CD14-positive monocyte (primary cell): ENCODE measurements at regions not wholly inside any gene's neighbourhood (a gene's known extent, or its start where the extent isn't known, plus 50 kb on each side); places are given as distances from the start of the nearest gene placed in this dataset.

Source experiments
- DNase-seq, 3 donors: peaks; one replicate each; pipeline ENCODE4 v3.0.0-alpha.2; 2011 to 2022
- H2AFZ ChIP-seq: 2 replicates; pipeline ENCODE4 v1.6.0; 2012; ENCODE audit warnings: mild to moderate bottlenecking, low read depth, low read length, inconsistent platforms; ENCODE audit not compliant: insufficient read depth, poor library complexity, severe bottlenecking
- H3K27ac ChIP-seq, 2 donors: 1 replicate in 1 of 2; 2 replicates in 1 of 2; pipeline ENCODE4 v1.5.1; 2012 to 2013; ENCODE audit warnings: low read length in 2 of 2, control low read depth in 1 of 2, inconsistent platforms in 1 of 2, low read depth in 1 of 2, mild to moderate bottlenecking in 1 of 2
- H3K27me3 ChIP-seq, 2 donors: one replicate each; pipeline versions ENCODE4 v1.6.0 to v1.6.1; 2011 to 2013; ENCODE audit warnings: low read length in 2 of 2; ENCODE audit not compliant: control insufficient read depth in 2 of 2, insufficient read depth in 2 of 2
- H3K36me3 ChIP-seq, 2 donors: replicated peaks in 1 of 2; 1 replicate in 1 of 2; 2 replicates in 1 of 2; pipeline versions ENCODE4 v1.5.1 to v1.6.1; 2012 to 2013; ENCODE audit warnings: low read length in 2 of 2, control low read depth in 1 of 2, inconsistent platforms in 1 of 2, mild to moderate bottlenecking in 1 of 2; ENCODE audit not compliant: insufficient read depth in 2 of 2, control insufficient read depth in 1 of 2
- H3K4me1 ChIP-seq, 2 donors: 1 replicate in 1 of 2; 2 replicates in 1 of 2; pipeline versions ENCODE4 v1.5.1 to v1.6.1; 2012 to 2013; ENCODE audit warnings: low read length in 2 of 2, control low read depth in 1 of 2, inconsistent platforms in 1 of 2, mild to moderate bottlenecking in 1 of 2, moderate library complexity in 1 of 2; ENCODE audit not compliant: insufficient read depth in 2 of 2, control insufficient read depth in 1 of 2
- H3K4me2 ChIP-seq: replicated peaks from 2 replicates; pipeline ENCODE3; 2012; ENCODE audit warnings: low read length, moderate library complexity, mild to moderate bottlenecking; ENCODE audit not compliant: poor library complexity, severe bottlenecking; ENCODE audit errors: extremely low read depth
- H3K4me3 ChIP-seq, 3 experiments: fragments of 200-600 bp in 1 of 3; sonication (generic) in 1 of 3; replicated peaks in 1 of 3; 1 replicate in 2 of 3; 2 replicates in 1 of 3; pipeline ENCODE4 v1.5.1; 2011 to 2013; ENCODE audit warnings: low read length in 3 of 3, mild to moderate bottlenecking in 3 of 3, control low read depth in 2 of 3, low read depth in 2 of 3, inconsistent platforms in 1 of 3, moderate library complexity in 1 of 3
- H3K79me2 ChIP-seq: 2 replicates; pipeline ENCODE4 v1.6.0; 2012; ENCODE audit warnings: mild to moderate bottlenecking, control low read depth, inconsistent platforms, low read length, moderate library complexity; ENCODE audit not compliant: insufficient read depth
- H3K9ac ChIP-seq: 2 replicates; pipeline ENCODE4 v1.6.0; 2017; ENCODE audit warnings: low read length, mild to moderate bottlenecking; ENCODE audit not compliant: insufficient read depth, poor library complexity, severe bottlenecking
- H3K9me3 ChIP-seq, 2 donors: replicated peaks in 1 of 2; 1 replicate in 1 of 2; 2 replicates in 1 of 2; pipeline versions ENCODE4 v1.5.1 to v1.6.1; 2012 to 2013; ENCODE audit warnings: low read length in 2 of 2, control low read depth in 1 of 2; ENCODE audit not compliant: control insufficient read depth in 1 of 2, insufficient read depth in 1 of 2
- H4K20me1 ChIP-seq: 2 replicates; pipeline ENCODE4 v1.6.0; 2012; ENCODE audit warnings: mild to moderate bottlenecking, low read length, control low read depth, moderate library complexity; ENCODE audit not compliant: insufficient read depth
- H3K27ac Mint-ChIP-seq, 7 donors: one replicate each; pipeline ENCODE4 v1.8.0; 2020; ENCODE audit warnings: mild to moderate bottlenecking in 7 of 7, mixed read lengths in 7 of 7, moderate library complexity in 6 of 7, inconsistent platforms in 2 of 7
- H3K27me3 Mint-ChIP-seq, 3 donors: one replicate each; pipeline ENCODE4 v1.8.0; 2021 to 2022; ENCODE audit warnings: low read depth in 3 of 3, mild to moderate bottlenecking in 3 of 3, mixed read lengths in 3 of 3, moderate library complexity in 3 of 3, inconsistent platforms in 1 of 3
- H3K36me3 Mint-ChIP-seq, 2 donors: one replicate each; pipeline ENCODE4 v1.8.0; 2020; ENCODE audit warnings: mixed read lengths in 2 of 2, inconsistent platforms in 1 of 2, mild to moderate bottlenecking in 1 of 2
- H3K4me1 Mint-ChIP-seq: one replicate; pipeline ENCODE4 v1.8.0; 2020; ENCODE audit warnings: mild to moderate bottlenecking, mixed read lengths
- H3K4me3 Mint-ChIP-seq, 2 donors: one replicate each; pipeline ENCODE4 v1.8.0; 2020; ENCODE audit warnings: mild to moderate bottlenecking in 2 of 2, mixed read lengths in 2 of 2, moderate library complexity in 1 of 2
- H3K9me3 Mint-ChIP-seq, 7 donors: one replicate each; pipeline ENCODE4 v1.8.0; 2020 to 2022; ENCODE audit warnings: mixed read lengths in 7 of 7, mild to moderate bottlenecking in 6 of 7, moderate library complexity in 6 of 7, inconsistent platforms in 2 of 7
- CTCF ChIP-seq: fragments of 200-600 bp; IDR thresholded peaks from one replicate; pipeline ENCODE4 v1.8.0; 2022; ENCODE audit warnings: antibody characterized with exemption, mild to moderate bottlenecking
- WGBS: methylation state at CpG from one replicate; pipeline ENCODE4 v1.1.5; 2013; ENCODE audit warnings: missing lambda C conversion rate; ENCODE audit not compliant: insufficient coverage; 5-methylcytosine and 5-hydroxymethylcytosine counted together
- intact Hi-C, 2 donors: fragments of 100-400 bp; cut with micrococcal nuclease; formaldehyde crosslinking; loops; one replicate each; pipeline versions ENCODE4 v1.15.0 to v1.15.1; 2023

- intact Hi-C loops, result no loop called here
- no peak overlapping the region for H3K4me2 ChIP-seq
- Mint-ChIP-seq H3K27ac (no peak overlapping the region), H3K27me3 (no peaks in the 10 kb centered on the region), H3K4me3 (no peak overlapping the region), H3K4me1 (no peaks in the 10 kb centered on the region), H3K9me3 (peaks cover 0 to 6% (median 0%) of the 10 kb centered on the region in 7 donors), H3K36me3 (no peaks in the 10 kb centered on the region)
- no peak overlapping the region for H3K9ac ChIP-seq
- H2AFZ ChIP-seq, result no peak overlapping the region
- no peaks in the 10 kb centered on the region for H4K20me1 ChIP-seq
- no peak overlapping the region for H3K4me3 ChIP-seq
- no peak overlapping the region for H3K27ac ChIP-seq
- no peak for DNase-seq
- H3K9me3 ChIP-seq, result no peaks in the 10 kb centered on the region
- no peaks in the 10 kb centered on the region for H3K4me1 ChIP-seq
- TF ChIP-seq CTCF, result no peak
- 33% methylated on average over 1 of the region's 1 CpG for WGBS
- H3K27me3 ChIP-seq, result no peaks in the 10 kb centered on the region
- H3K79me2 ChIP-seq, result no peaks in the 10 kb centered on the region
- no peaks in the 10 kb centered on the region for H3K36me3 ChIP-seq
Observed at GRCh38 chr9:11072176-11072575, 459.4 kb upstream of the PTPRD start.

GRCh38 chr9:11086561-11086960 is 473.8 kb upstream of the PTPRD start:
- H2AFZ ChIP-seq, result no peak overlapping the region
- no CpG with 5 or more reads among the region's 2 CpGs for WGBS
- no peak for TF ChIP-seq CTCF
- Mint-ChIP-seq H3K4me3 (no peak overlapping the region), H3K27me3 (no peaks in the 10 kb centered on the region), H3K27ac (no peak overlapping the region), H3K36me3 (no peaks in the 10 kb centered on the region), H3K9me3 (peaks cover 0 to 9% (median 2%) of the 10 kb centered on the region in 7 donors), H3K4me1 (no peaks in the 10 kb centered on the region)
- H3K4me2 ChIP-seq, result no peak overlapping the region
- H3K27me3 ChIP-seq, result no peaks in the 10 kb centered on the region
- no peak overlapping the region for H3K4me3 ChIP-seq
- no peaks in the 10 kb centered on the region for H3K36me3 ChIP-seq
- H4K20me1 ChIP-seq, result no peaks in the 10 kb centered on the region
- DNase-seq, result no peak
- no peaks in the 10 kb centered on the region for H3K9me3 ChIP-seq
- no peak overlapping the region for H3K9ac ChIP-seq
- H3K79me2 ChIP-seq, result no peaks in the 10 kb centered on the region
- intact Hi-C loops, result no loop called here
- no peak overlapping the region for H3K27ac ChIP-seq
- no peaks in the 10 kb centered on the region for H3K4me1 ChIP-seq
